Stimulated activated CD4-positive, alpha-beta T cell treated with anti-CD3 and anti-CD28 coated beads, Interleukin-4, amount 100 ng/mL, for 4 hours (primary cell): ENCODE measurements at regions not wholly inside any gene's neighbourhood (a gene's known extent, or its start where the extent isn't known, plus 50 kb on each side); places are given as distances from the start of the nearest gene placed in this dataset.

Source experiments
- DNase-seq, 2 experiments: peaks; one replicate each; pipeline ENCODE4 v3.0.0-alpha.2; 2020

DNA sequence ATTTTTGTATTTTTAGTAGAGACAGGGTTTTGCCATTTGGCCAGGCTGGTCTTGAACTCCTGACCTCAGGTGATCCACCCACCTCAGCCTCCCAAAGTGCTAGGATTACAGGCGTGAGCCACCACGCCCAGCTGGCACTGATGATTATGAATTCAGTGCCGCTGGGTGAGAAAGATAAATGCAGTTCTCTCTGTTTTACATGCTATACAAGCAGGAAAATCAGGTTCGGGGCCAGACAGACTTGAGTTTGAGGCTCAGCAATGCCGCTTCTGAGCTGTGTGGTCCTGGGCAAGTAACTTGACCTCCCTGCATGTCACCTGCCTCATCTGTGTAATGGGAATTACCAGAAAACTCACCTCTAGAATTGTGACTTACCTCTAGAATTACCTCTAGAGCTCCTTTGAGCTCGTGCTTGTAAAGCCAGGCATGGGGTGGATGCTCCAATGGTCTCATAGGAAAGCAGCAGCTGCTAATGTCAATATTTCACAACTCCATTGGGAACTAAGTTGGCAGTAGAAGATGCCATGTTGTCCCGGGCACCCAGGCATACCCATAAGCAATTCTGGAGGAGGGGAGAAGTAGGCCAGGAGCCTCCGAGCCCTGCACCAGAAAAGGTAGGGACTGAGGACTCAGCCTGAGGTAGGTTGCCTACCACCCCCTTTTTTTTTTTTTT lies 119.8 kb upstream of the SLC25A33 start:
- no peak for DNase-seq

- DNase-seq, result no peak
These were observed 118.3 kb upstream of the SLC25A33 start for GRCh38 chr1:9420835-9421532.

- no peak for DNase-seq
These were observed 117.8 kb upstream of the SLC25A33 start for GRCh38 chr1:9421533-9421873.

- no peak for DNase-seq
These were observed 116.9 kb upstream of the SLC25A33 start for GRCh38 chr1:9422321-9422720.

- DNase-seq, result no peak
These were observed 116.3 kb upstream of the SLC25A33 start for GRCh38 chr1:9422911-9423505.

DNA sequence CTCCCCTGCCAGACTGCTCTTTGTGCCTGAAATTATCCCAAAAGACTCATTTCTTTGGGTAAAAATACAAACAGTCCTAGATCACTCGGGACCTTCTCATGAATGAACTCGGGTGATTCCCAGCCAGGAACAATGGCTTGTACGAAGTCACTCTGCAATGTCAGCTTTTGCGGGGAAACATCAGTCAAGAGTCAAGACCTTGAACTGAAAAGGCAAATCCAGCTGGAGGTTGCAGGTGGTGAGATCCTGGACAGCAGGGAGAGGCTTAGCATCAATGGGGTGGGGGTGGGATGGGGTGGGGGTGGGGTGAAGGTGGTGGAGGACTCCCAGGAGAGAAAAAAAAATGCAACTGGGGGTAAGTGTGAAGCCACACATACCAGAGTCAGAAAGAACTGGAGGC lies 115.0 kb upstream of the SLC25A33 start:
- DNase-seq, result no peak

DNA sequence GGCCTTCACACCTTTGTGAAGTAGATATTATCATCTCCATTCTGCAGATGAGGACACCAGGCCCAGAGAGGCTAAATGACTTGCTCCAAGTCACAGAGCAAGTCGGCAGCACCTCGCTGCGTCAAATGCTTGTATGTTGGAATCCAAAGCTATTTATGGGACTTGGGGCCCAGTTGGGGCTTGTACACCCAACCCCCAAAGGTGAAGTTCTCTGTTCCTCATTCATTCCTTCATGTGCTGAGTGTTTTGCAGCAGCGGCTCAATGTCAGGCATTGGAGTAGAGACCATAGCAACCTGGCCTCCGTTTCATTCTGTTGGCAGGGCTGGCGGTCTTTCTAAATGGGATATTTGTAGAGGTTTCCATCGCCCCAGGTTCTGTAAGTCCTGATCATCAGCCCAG lies 113.4 kb upstream of the SLC25A33 start:
- DNase-seq, result no peak

DNA sequence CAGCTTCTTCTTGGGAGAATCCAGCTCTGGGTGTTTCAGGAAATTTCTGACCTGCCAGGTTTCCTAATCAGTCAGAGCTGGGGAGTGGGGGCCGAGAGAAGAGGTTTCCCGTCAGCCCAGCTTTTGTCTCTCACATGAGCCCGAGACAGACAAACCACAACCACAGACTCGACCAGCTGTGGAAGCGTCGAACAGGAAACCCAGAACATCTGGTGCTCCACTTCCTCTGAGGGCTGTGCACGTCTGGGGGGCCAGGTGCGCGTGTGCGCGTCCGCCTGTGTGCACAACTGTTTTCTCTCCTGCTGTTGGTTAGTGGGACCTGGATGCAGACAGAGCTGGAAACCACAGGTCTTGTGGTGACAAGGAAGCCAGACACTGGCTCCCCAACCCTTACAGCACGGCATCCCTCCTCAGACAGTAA lies 113.0 kb upstream of the SLC25A33 start:
- DNase-seq, result peak; percentile 45 to 68

DNA sequence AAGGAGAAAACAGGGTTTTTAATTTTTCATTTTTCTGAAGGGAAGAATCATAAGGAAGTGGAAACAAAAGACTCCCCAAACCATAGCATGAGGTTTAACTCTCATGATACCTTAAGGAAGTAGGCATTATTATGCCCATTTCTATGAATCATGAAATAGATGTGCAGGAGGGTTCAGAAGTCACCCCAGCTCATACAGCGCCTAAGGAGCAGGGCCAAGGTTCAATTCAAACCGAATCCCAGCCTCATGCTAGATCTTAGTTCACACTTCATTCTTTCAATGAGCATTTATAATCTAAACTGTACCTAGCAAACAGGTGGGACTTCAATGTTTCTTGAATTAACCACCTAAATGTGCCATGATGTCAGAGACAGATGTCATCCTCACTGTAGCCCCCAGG lies 111.9 kb upstream of the SLC25A33 start:
- no peak for DNase-seq

DNA sequence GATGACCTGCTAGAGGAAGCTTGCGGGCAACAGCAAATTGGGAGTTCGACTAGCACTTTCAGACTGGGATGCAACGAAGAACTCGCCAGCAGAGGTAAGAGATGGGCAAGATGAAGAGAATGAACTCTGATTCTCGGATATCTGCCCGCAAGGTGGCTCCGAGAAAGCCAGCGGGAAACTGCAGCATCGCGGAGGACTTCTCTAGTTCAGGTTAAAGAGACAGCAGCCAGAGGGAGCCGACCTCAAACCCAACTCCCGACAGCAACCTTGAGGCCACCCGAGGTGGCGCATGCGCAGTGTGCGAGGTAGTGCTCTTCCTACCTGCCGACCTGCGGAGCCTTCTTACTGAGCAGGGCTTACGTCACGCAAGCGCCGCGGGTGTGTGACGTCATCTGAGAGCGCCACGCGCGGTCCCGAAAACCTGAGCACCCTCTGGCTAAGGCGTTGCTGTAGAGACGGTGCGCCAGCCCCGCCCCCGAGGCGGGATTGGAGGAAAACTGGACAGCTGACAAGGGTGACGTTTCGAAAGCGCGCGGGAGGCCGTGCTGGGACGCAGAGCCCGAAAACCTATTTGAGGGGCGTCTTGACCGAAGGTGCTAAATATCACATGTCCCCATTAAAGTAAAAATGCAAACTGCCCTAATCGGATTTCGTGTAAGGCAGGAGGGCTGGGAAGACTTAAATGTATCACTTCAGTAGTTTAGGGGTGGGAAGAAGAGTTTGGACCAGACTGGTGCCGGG lies 110.5 kb upstream of the SLC25A33 start:
- peak; percentile 99 to 100 for DNase-seq

- no peak for DNase-seq
These were observed 109.9 kb upstream of the SLC25A33 start for GRCh38 chr1:9429342-9429711.

DNA sequence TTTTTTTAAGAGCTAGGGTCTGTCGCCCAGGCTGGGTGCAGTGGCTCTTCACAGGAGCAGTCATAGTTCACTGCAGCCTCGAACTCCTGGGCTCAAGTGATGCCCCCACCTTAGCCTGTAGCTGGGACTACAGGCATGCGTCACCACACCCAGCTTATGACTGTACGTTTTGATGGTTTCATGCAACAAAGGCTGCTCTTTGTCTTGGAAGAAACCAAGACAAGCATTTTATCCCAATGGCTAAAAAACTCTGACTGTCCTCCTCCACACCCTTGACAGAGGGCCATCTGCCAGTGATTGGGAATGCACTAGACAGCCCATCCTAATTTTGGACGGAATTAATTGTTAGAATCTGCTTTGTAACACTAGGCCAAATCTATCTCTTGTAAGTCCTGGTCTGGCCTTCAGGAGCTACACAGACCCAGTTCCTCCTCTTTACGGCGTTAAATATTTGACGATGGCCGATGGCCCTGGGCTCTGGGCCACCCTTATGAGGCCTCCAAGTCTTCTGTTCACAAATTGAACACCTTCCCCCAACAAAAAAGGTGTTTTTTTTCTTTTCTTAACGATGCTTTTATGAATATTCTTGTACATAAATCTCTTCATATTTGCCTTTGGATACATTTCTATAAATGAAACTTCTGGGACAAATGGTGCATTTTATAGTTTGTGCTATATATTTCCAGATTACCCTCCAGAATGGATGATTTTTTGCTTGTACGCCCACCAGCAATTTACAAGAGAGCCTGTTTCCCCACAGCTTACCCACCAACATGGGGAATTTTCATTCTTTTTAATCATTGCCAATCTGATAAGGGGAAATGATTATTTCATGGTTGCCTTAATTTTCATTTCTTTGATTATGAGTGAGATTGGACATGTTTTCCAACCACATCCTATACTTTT lies 104.8 kb upstream of the SLC25A33 start:
- no peak for DNase-seq

DNA sequence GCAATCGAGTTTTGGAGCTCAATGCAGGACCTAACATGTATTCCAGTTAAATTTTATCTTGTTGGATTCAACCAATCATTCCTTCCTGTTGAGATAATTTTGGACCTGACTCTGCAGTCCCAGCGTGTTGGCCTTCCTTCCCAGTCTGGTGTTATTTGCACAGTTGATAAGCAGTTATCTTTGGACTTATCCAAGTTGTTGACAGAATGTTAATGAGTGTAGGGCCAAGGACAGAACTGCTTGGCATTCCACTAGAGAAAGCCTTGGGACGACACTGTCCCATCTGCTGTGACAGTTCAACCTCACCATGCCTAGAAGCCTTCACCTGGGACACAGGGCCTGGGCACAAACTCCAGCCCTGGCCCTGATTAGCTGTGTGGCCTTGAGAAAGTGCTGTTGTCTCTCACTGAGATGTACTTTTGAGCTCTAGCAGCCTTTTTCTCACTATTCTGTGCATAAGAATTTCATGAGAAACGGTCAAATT lies 104.1 kb upstream of the SLC25A33 start:
- DNase-seq, result no peak

DNA sequence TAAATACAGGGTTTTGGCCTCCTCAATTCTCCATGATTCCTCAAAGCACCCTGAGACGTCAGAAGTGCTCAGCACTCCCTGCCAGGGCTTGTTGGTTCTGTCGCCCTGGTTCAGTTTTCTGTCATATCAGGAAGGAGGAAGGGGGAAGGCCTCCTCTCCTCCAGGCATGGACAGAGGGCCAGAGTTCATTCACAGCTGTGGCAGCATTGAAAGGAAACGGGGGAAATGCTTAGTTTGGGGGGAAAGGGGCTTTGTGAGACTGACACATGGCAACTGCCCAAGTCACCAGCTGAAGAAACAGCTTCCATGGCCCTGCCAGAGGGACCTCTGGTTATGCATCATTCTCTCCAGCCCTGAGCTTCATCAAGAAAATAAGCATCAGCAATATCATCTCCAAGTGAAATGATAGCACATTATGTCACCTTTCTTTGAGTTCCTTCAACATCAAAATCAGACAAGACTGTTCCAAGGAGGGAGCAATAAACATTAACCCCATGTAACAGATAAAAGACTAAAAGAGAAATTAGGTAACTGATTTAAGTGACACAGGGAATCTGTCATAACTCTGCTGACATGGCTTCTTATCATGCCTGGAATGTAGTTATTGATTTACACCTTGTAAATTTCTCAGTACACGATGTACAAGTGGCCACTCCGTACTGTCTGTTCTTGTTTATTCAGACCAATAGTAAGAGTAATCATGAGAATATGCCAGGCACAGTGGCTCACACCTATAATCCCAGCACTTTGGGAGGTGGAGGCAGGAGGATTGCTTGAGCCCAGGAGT lies 103.2 kb upstream of the SLC25A33 start:
- DNase-seq, result no peak

- no peak for DNase-seq
These were observed 101.3 kb upstream of the SLC25A33 start for GRCh38 chr1:9437961-9438430.

GRCh38 chr1:9438431-9439073 lies 100.7 kb upstream of the SLC25A33 start:
- DNase-seq, result no peak

GRCh38 chr1:9439074-9439761 lies 100.0 kb upstream of the SLC25A33 start:
- no peak for DNase-seq

GRCh38 chr1:9440261-9440660 lies 99.0 kb upstream of the SLC25A33 start:
- DNase-seq, result no peak

DNA sequence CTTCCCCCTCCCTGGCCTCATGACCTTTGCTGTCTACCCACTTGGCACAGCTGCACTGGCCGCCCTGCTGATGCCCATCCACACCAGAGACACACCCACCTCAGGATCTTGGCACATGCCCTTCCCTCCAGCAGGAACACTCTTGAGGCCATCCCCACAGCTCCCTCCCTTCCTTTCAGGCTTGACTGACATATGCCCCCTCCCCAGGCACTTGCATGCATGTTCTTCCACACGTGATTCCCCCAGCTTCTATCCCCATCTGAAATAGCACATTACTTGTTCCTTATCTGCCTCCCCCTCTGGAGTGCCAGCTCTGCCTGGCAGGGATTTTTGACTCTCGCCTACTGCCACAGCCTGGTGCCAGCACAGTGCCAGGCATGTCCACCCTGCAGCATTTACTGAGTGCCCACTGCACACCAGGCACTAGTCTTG lies 98.5 kb upstream of the SLC25A33 start:
- no peak for DNase-seq

- no peak for DNase-seq
These were observed 97.7 kb upstream of the SLC25A33 start for GRCh38 chr1:9441451-9442133.
